ENCODE measurements at regions not wholly inside any gene's neighbourhood (a gene's known extent, or its start where the extent isn't known, plus 50 kb on each side); places are given as distances from the start of the nearest gene placed in this dataset.
"Not testable (repeated sequence)": the region's sequence is repeated elsewhere in the genome, so short reads cannot be mapped to it uniquely, and the experiment has no call there.

- DNase-seq: peak; percentile 49
These were observed 77.9 kb upstream of the CITED2 start for GRCh38 chr6:139452148-139452876.

DNA sequence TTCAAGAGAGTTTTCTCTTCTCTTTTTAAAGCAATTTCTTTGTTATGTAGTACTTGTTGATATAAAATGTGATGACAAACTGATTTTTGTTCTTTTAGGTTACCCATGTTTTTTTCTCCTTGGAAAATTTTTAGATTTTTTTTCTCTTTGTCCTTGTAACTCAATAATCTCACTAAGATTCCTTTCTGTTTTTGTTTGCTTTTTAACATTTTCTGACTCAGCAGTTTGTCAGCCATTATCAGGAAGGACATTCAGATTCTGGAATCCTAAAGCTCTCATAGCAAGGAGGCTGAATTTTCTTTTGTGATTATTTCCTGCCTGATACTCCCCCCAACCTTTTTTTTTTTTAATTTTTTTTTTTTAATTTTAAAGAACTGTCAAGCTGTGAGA lies 75.2 kb upstream of the CITED2 start:
- DNase-seq: no peak

More at GRCh38 chr6:139452148-139452876, 77.9 kb upstream of the CITED2 start:
- in situ Hi-C loops (cut with MboI; ENCODE audit: low pct_unique_long_range_greater_than_20kb, low sequenced_read_pairs): no loop called here

GRCh38 chr6:139448998-139449610 lies 74.7 kb upstream of the CITED2 start:
- peak; percentile 66 for DNase-seq
- in situ Hi-C loops (cut with MboI; ENCODE audit: low pct_unique_long_range_greater_than_20kb, low sequenced_read_pairs): no loop called here

More for the DNA sequence above, 75.2 kb upstream of the CITED2 start:
- in situ Hi-C loops (cut with MboI; ENCODE audit: low pct_unique_long_range_greater_than_20kb, low sequenced_read_pairs): no loop called here

GRCh38 chr6:139448051-139448649 lies 73.7 kb upstream of the CITED2 start:
- no peak for DNase-seq
- in situ Hi-C loops (cut with MboI; ENCODE audit: low pct_unique_long_range_greater_than_20kb, low sequenced_read_pairs): no loop called here

GRCh38 chr6:139447656-139447975 lies 73.2 kb upstream of the CITED2 start:
- in situ Hi-C loops (cut with MboI; ENCODE audit: low pct_unique_long_range_greater_than_20kb, low sequenced_read_pairs): no loop called here
- no peak for DNase-seq

- no peak for DNase-seq
- in situ Hi-C loops (cut with MboI; ENCODE audit: low pct_unique_long_range_greater_than_20kb, low sequenced_read_pairs): no loop called here
These were observed 72.6 kb upstream of the CITED2 start for GRCh38 chr6:139446768-139447655.

DNA sequence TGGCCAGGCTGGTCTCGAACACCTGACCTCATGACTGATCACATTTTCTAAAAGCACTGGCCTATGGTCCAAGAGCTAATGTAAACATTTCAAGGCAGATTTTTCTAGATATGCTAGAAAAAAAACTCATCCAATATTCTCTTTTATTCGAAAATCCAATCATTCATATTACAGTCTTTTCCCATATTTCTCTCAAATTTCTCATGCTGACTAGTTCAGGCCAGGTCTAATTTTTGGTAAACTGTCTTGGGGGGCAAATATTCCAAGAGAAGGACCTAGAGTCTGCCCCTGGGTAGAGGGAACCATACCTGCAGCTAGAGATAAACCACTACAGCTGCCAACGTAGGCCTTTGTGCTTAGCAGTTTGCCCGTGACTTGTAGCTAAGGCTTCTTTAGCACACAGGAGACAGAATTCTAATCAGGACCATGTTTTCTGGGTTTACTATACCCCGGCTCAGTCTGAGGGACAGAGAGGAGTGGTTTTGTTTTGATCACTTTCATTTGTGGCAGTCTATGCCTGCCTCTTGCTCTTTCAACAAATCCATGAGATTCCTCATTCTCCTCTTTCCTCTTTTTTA lies 71.8 kb upstream of the CITED2 start:
- no peak for DNase-seq
- in situ Hi-C loops (cut with MboI; ENCODE audit: low pct_unique_long_range_greater_than_20kb, low sequenced_read_pairs): no loop called here

DNA sequence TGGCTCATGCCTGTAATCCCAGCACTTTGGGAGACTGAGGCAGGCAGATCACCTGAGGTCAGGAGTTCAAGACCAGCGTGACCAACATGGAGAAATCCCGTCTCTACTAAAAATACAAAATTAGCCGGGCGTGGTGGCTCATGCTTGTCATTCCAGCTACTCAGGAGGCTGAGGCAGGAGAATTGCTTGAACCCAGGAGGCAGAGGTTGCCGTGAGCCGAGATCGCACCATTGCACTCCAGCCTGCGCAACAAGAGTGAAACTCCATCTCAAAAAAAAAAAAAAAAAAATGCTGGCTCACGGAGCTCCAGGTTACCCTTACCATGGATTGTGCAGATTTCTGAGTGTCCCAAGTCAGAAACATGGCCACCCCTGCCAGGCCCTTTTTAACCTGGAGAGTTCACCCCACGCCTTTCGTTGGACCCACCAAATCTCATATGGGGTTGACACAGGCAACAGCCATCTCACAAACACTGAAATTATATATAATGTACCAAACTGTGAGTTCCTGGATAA lies 69.9 kb upstream of the CITED2 start:
- DNase-seq; in situ Hi-C loops (cut with MboI; ENCODE audit: low pct_unique_long_range_greater_than_20kb, low sequenced_read_pairs): not testable (repeated sequence)

GRCh38 chr6:139443231-139444112 lies 69.0 kb upstream of the CITED2 start:
- in situ Hi-C loops (cut with MboI; ENCODE audit: low pct_unique_long_range_greater_than_20kb, low sequenced_read_pairs): no loop called here
- no peak for DNase-seq

GRCh38 chr6:139442188-139442671 lies 67.8 kb upstream of the CITED2 start:
- in situ Hi-C loops (cut with MboI; ENCODE audit: low pct_unique_long_range_greater_than_20kb, low sequenced_read_pairs): no loop called here
- DNase-seq: peak; percentile 80

DNA sequence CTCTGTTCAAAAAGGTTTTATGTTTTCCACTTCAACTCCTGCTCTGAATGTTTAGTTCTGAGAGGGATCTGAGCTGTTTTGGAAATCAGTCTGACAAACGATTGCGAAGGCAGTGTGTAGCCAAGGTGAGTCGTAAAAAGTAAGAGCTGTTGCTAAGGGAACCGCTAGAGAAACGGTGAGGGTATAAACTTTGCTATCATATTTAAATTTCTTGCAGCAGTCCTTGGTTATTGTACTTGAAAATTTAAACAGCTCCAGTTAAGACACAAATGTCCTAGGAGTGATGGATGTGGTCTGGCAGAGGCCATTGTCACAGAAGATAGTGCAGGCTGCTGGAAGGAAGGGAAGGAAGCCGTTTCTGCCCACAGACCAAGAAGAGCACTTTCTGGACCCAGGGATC lies 64.9 kb upstream of the CITED2 start:
- in situ Hi-C loops (cut with MboI; ENCODE audit: low pct_unique_long_range_greater_than_20kb, low sequenced_read_pairs): no loop called here
- DNase-seq: peak; percentile 55

DNA sequence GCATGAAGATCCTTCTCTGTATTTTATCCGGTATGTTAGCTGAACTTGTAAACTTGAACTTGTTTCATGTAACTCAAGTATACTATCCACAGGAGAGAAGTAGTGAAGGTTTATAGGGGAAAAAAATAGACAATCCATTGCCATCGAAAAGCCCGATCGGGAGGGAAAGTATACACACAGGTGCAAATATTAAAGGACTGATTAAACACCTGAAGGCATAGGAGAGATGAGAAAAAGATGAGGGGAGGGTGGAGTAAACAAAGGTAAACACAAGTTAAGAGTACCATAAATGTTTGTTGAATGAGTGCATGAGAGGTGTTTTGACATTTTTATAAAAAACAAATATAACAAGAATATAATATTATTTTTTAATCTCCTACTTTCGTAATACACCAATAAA lies 64.3 kb upstream of the CITED2 start:
- in situ Hi-C loops (cut with MboI; ENCODE audit: low pct_unique_long_range_greater_than_20kb, low sequenced_read_pairs): no loop called here
- no peak for DNase-seq

DNA sequence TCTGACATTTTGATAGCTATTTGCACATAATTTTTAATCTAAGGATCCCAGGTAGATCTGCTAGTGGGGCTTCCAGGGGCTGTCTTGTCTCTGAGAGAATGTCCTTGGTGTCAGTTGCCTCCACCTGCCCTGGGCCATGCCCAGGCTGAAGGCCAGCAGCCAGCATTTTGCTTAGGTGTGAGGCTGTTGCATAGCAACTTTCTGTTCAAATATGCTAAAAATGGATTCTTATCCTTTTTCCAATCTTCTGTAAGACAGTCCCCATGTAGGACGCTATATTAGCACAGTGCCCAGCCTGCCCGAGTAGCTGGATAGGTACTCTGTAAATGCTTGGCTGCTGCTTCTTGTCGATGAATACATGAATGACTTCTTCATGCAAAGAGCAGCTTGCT lies 62.5 kb upstream of the CITED2 start:
- in situ Hi-C loops (cut with MboI; ENCODE audit: low pct_unique_long_range_greater_than_20kb, low sequenced_read_pairs): no loop called here
- no peak for DNase-seq

DNA sequence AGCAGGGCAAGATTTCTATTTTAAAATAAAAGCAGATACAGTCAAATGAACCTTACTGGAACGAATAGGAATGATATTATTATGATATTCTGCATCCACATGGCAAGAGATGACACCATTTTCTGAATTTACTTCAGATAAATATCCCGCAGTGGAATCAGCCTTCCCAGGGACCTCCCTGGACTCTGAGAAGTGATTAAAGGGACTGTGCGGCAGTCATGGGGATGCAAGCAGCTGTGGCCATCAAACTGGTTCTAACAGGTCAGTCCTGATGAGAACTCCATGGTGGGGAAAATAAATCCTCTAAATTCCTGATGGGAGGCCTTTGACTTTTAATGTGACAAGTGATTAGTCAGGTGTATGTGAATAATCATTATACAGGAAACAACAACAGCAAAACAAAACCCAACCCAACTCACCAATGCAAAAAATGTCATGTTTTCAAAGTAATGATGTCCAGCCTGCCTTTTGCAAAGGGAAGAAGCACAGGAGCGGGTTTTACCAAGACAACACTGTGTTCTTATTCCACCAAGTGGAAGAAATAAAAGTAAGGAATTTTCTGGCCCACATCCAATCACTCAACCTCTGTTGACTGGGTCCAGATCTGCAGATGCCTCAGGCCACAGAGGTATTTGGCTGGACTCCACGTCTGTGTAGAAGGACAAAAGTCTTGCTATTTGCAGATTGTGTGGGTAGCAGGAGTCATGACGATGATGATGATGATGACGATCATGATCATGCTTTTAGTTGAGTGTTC lies 61.9 kb upstream of the CITED2 start:
- in situ Hi-C loops (cut with MboI; ENCODE audit: low pct_unique_long_range_greater_than_20kb, low sequenced_read_pairs): no loop called here
- DNase-seq: no peak

GRCh38 chr6:139433631-139434419 lies 59.4 kb upstream of the CITED2 start:
- peak; percentile 34 for DNase-seq
- in situ Hi-C loops (cut with MboI; ENCODE audit: low pct_unique_long_range_greater_than_20kb, low sequenced_read_pairs): no loop called here

DNA sequence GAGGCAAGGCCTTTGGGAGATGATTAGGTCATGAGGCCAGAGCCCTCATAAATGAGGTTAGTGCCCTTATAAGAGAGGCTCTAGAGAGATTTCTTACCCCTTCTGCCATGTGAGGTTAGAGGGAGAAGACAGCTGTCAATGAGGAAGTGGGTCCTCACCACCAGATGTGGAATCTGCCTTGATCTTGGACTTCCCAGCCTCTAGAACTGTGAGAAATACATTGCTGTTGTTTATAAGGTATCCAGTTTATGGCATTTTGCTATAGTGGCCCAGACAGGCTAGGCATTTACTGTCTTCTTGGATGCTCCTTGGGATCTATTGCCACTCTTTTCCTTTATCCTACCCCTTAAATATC lies 57.1 kb upstream of the CITED2 start:
- DNase-seq: no peak
- in situ Hi-C loops (cut with MboI; ENCODE audit: low pct_unique_long_range_greater_than_20kb, low sequenced_read_pairs): no loop called here
